Right atrium auricular region (tissue), 2 donors: ENCODE measurements at regions not wholly inside any gene's neighbourhood (a gene's known extent, or its start where the extent isn't known, plus 50 kb on each side); places are given as distances from the start of the nearest gene placed in this dataset.

ENCODE experiments used
- DNase-seq: peaks from one replicate; pipeline ENCODE4 v3.0.0-alpha.2; 2019; ENCODE audit warnings: low spot score
- H3K27ac ChIP-seq, 2 donors: fragments of 200-600 bp; sonication (generic); 1 replicate in 1 of 2; 2 replicates in 1 of 2; pipeline ENCODE4 v1.5.1; 2016 to 2019
- H3K27me3 ChIP-seq, 2 donors: fragments of 200-600 bp; sonication (generic); one replicate each; pipeline versions ENCODE4 v1.5.1 to v1.6.0; 2017 to 2019
- H3K36me3 ChIP-seq: fragments of 200-600 bp; sonication (generic); one replicate; pipeline ENCODE4 v1.5.1; 2016
- H3K4me1 ChIP-seq, 2 donors: fragments of 200-600 bp; sonication (generic); one replicate each; pipeline versions ENCODE4 v1.5.1 to v1.6.0; 2017 to 2019
- H3K4me3 ChIP-seq, 2 donors: fragments of 200-600 bp; sonication (generic); 1 replicate in 1 of 2; 2 replicates in 1 of 2; pipeline ENCODE4 v1.5.1; 2017 to 2019; ENCODE audit warnings: mild to moderate bottlenecking in 1 of 2, moderate library complexity in 1 of 2
- H3K9me3 ChIP-seq, 2 donors: fragments of 200-600 bp; sonication (generic); one replicate each; pipeline ENCODE4 v1.5.1; 2019
- CTCF ChIP-seq, 2 donors: fragments of 200-600 bp; sonication (generic); IDR thresholded peaks; one replicate each; pipeline ENCODE4 v1.5.1; 2019; ENCODE audit warnings: antibody characterized with exemption in 2 of 2

DNA sequence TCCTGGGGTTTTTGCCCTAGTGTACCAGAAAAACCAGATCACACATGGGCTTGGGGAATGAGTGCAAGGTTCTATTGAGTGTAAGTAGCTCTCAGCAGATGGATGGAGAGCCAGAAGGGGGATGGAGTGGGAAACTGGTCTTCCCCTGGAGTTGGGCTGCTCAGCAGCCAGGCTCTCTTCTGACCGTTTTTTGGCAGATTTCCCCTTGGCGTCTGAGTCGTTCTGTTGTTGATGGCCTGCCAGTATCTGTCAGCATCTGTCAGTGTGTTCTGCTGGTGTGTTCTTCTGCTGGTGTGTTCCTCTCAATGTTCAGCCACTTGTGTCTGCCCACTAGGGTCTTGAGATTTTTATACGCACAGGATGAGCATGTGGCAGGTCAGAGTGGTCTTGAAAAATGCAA is 633.9 kb upstream of the CPEB2 start:
- H3K9me3 ChIP-seq: no peaks in the 10 kb centered on the region
- H3K27me3 ChIP-seq: no peaks in the 10 kb centered on the region
- H3K27ac ChIP-seq: no peak overlapping the region
- H3K4me1 ChIP-seq: no peaks in the 10 kb centered on the region
- H3K4me3 ChIP-seq: no peak overlapping the region
- TF ChIP-seq CTCF (IDR thresholded peaks at IDR 0.05): no peak
- no peaks in the 10 kb centered on the region for H3K36me3 ChIP-seq
- no peak for DNase-seq

- no peak for TF ChIP-seq CTCF (IDR thresholded peaks at IDR 0.05)
- Histone ChIP-seq H3K27ac (no peak overlapping the region), H3K4me3 (no peak overlapping the region), H3K36me3 (no peaks in the 10 kb centered on the region), H3K4me1 (no peaks in the 10 kb centered on the region), H3K9me3 (no peaks in the 10 kb centered on the region), H3K27me3 (no peaks in the 10 kb centered on the region)
- DNase-seq: no peak
Observed at GRCh38 chr4:14371131-14371530, 631.1 kb upstream of the CPEB2 start.

DNA sequence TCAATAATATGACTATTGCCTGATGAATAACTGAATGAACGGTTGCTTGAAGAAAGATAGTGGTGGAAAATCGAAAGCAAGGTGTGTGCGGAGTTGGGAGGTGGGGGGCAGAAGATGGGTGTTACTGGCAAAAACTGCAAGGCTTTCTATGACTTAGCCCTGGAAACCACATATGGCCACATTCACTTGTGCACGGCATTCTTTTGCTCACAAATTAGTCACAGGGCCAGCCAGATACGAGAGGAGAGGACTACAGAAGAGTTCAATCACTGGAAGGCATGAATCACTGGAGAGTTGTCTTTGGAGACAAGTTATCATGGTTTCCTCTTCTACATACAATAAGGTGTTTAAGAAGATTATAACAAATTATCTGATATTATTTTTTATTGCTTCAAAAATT is 626.5 kb upstream of the CPEB2 start:
- no peaks in the 10 kb centered on the region for H3K27me3 ChIP-seq
- DNase-seq: no peak
- H3K4me1 ChIP-seq: no peaks in the 10 kb centered on the region
- H3K36me3 ChIP-seq: no peaks in the 10 kb centered on the region
- no peak overlapping the region for H3K4me3 ChIP-seq
- no peak for TF ChIP-seq CTCF (IDR thresholded peaks at IDR 0.05)
- H3K9me3 ChIP-seq: no peaks in the 10 kb centered on the region
- no peak overlapping the region for H3K27ac ChIP-seq

GRCh38 chr4:14379183-14379582 is 623.1 kb upstream of the CPEB2 start:
- no peak for DNase-seq
- Histone ChIP-seq H3K4me1 (no peaks in the 10 kb centered on the region), H3K9me3 (no peaks in the 10 kb centered on the region), H3K36me3 (no peaks in the 10 kb centered on the region), H3K4me3 (no peak overlapping the region), H3K27me3 (no peaks in the 10 kb centered on the region), H3K27ac (no peak overlapping the region)
- no peak for TF ChIP-seq CTCF (IDR thresholded peaks at IDR 0.05)

GRCh38 chr4:14383652-14384051 is 618.6 kb upstream of the CPEB2 start:
- DNase-seq: no peak
- TF ChIP-seq CTCF (IDR thresholded peaks at IDR 0.05): no peak

DNA sequence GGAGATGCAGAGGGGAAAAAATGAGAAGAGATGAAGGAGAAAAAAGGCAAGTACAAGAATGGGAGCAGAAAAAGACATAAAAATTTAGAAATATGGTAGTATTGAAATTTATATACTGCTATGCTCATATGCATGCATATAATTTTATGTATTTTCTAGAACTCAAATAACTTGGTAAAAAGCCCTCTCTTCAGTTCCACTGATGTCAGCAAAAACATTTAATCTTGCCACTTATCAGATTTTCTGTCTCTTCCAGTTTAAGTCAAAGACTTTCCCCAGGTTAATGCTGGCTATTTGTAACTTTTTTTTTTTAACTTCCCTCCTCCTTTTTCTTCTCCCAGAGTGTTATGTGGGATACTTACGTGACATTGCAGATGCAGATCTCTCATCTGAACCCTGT is 617.5 kb upstream of the CPEB2 start:
- no peaks in the 10 kb centered on the region for H3K36me3 ChIP-seq
- H3K4me1 ChIP-seq: no peaks in the 10 kb centered on the region
- DNase-seq: no peak
- H3K9me3 ChIP-seq: peaks cover 0 to 3% of the 10 kb centered on the region in 2 donors
- no peak for TF ChIP-seq CTCF (IDR thresholded peaks at IDR 0.05)
- H3K27ac ChIP-seq: no peak overlapping the region
- no peak overlapping the region for H3K4me3 ChIP-seq
- no peaks in the 10 kb centered on the region for H3K27me3 ChIP-seq

More at GRCh38 chr4:14383652-14384051, 618.6 kb upstream of the CPEB2 start:
- Histone ChIP-seq H3K27me3 (no peaks in the 10 kb centered on the region), H3K27ac (no peak overlapping the region), H3K4me3 (no peak overlapping the region), H3K4me1 (no peaks in the 10 kb centered on the region), H3K36me3 (no peaks in the 10 kb centered on the region), H3K9me3 (peaks cover 0 to 3% of the 10 kb centered on the region in 2 donors)
